Liver (tissue), 3 donors: ENCODE measurements at regions not wholly inside any gene's neighbourhood (a gene's known extent, or its start where the extent isn't known, plus 50 kb on each side); places are given as distances from the start of the nearest gene placed in this dataset.

Source experiments
- CTCF ChIP-seq: fragments of 150-350 bp; IDR thresholded peaks from 2 replicates; pipeline ENCODE4 v1.5.1; 2017; ENCODE audit warnings: improper control_type of control experiment, low read depth, low read length; ENCODE audit not compliant: missing input control
- FOXA1 ChIP-seq: IDR thresholded peaks from 2 replicates; pipeline ENCODE4 v1.6.1; 2016; ENCODE audit warnings: antibody characterized with exemption
- JUND ChIP-seq, 2 donors: IDR thresholded peaks; 2 replicates each; pipeline ENCODE4 v1.6.1; 2016; ENCODE audit warnings: antibody characterized with exemption in 2 of 2
- MAX ChIP-seq: IDR thresholded peaks from 2 replicates; pipeline ENCODE4 v1.6.1; 2016; ENCODE audit warnings: antibody characterized with exemption
- REST ChIP-seq: IDR thresholded peaks from 2 replicates; pipeline ENCODE4 v1.6.1; 2016; ENCODE audit warnings: antibody characterized with exemption, mild to moderate bottlenecking
- SP1 ChIP-seq: IDR thresholded peaks from 2 replicates; pipeline ENCODE4 v1.6.1; 2018; ENCODE audit warnings: antibody characterized with exemption, mild to moderate bottlenecking
- TAF1 ChIP-seq: conservative IDR thresholded peaks from 2 replicates; pipeline ENCODE4 v1.6.1; 2016; ENCODE audit warnings: antibody characterized with exemption, mild to moderate bottlenecking
- YY1 ChIP-seq: IDR thresholded peaks from 2 replicates; pipeline ENCODE4 v1.6.1; 2016; ENCODE audit warnings: antibody characterized with exemption, mild to moderate bottlenecking
- ZBTB33 ChIP-seq: IDR thresholded peaks from 2 replicates; pipeline ENCODE4 v1.6.1; 2016; ENCODE audit warnings: antibody characterized with exemption
- donor health status: healthy.
- donor health status: healthy.

GRCh38 chr13:107466326-107467099, 748.8 kb downstream of the LIG4 start:
- TF ChIP-seq FOXA1 (no peak), ZBTB33 (no peak), REST (no peak), YY1 (no peak), CTCF (no peak), JUND (IDR thresholded peaks at IDR 0.05) (no peak), MAX (no peak), SP1 (no peak), TAF1 (no peak)
